Astrocyte of the cerebellum (primary cell): ENCODE measurements at regions not wholly inside any gene's neighbourhood (a gene's known extent, or its start where the extent isn't known, plus 50 kb on each side); places are given as distances from the start of the nearest gene placed in this dataset.
"Not testable (repeated sequence)": the region's sequence is repeated elsewhere in the genome, so short reads cannot be mapped to it uniquely, and the experiment has no call there.

Source experiments
- DNase-seq: peaks from one replicate; pipeline ENCODE4 v3.0.0-alpha.2; 2011; ENCODE audit warnings: low read depth
- H3K4me3 ChIP-seq: 2 replicates; pipeline ENCODE4 v1.5.1; 2011; ENCODE audit warnings: mild to moderate bottlenecking, low read depth, low read length, moderate library complexity
- CTCF ChIP-seq: IDR thresholded peaks from 2 replicates; pipeline ENCODE4 v1.5.1; 2012; ENCODE audit warnings: low read length, low read depth, moderate library complexity, mild to moderate bottlenecking; ENCODE audit errors: missing control alignments
- in situ Hi-C: cut with HindIII; loops from 2 replicates; pipeline ENCODE4 v1.10.0; 2017; ENCODE audit warnings: low sequenced_read_pairs

- DNase-seq = no peak
- in situ Hi-C loops = no loop called here
- no peak for TF ChIP-seq CTCF
- no peak overlapping the region for H3K4me3 ChIP-seq
Measured at GRCh38 chr5:136590581-136590980, 225.2 kb upstream of the TRPC7 start.

GRCh38 chr5:136586196-136586595 is 220.9 kb upstream of the TRPC7 start:
- H3K4me3 ChIP-seq = no peak overlapping the region
- TF ChIP-seq CTCF = no peak
- DNase-seq = no peak
- in situ Hi-C loops = no loop called here

GRCh38 chr5:136584474-136584873 is 219.1 kb upstream of the TRPC7 start:
- H3K4me3 ChIP-seq = no peak overlapping the region
- in situ Hi-C loops = no loop called here
- no peak for DNase-seq
- no peak for TF ChIP-seq CTCF

GRCh38 chr5:136579238-136579637 is 213.9 kb upstream of the TRPC7 start:
- in situ Hi-C loops = no loop called here
- no peak for DNase-seq
- H3K4me3 ChIP-seq = no peak overlapping the region
- TF ChIP-seq CTCF = no peak

GRCh38 chr5:136569875-136570274 is 204.5 kb upstream of the TRPC7 start:
- H3K4me3 ChIP-seq, DNase-seq, in situ Hi-C loops: not testable (repeated sequence)

- in situ Hi-C loops, DNase-seq, H3K4me3 ChIP-seq: not testable (repeated sequence)
Measured at GRCh38 chr5:136565457-136565856, 200.1 kb upstream of the TRPC7 start.

GRCh38 chr5:136565050-136565449 is 199.7 kb upstream of the TRPC7 start:
- in situ Hi-C loops, DNase-seq, H3K4me3 ChIP-seq: not testable (repeated sequence)

- H3K4me3 ChIP-seq, in situ Hi-C loops, DNase-seq: not testable (repeated sequence)
Measured at GRCh38 chr5:136564431-136564830, 199.1 kb upstream of the TRPC7 start.

GRCh38 chr5:136563489-136563888 is 198.1 kb upstream of the TRPC7 start:
- DNase-seq = no peak
- TF ChIP-seq CTCF = no peak
- H3K4me3 ChIP-seq = no peak overlapping the region
- in situ Hi-C loops = no loop called here
